HEK293 (cell line): ENCODE measurements at regions not wholly inside any gene's neighbourhood (a gene's known extent, or its start where the extent isn't known, plus 50 kb on each side); places are given as distances from the start of the nearest gene placed in this dataset.

Experiments used
- CTCF ChIA-PET: fragments of 350-600 bp; formaldehyde crosslinking; extraction: SDS; loops from one replicate; lab custom pipeline; 2021; ENCODE audit warnings: antibody characterized with exemption; lab: Yijun Ruan, JAX
- POLR2A ChIA-PET: fragments of 300-600 bp; formaldehyde crosslinking; extraction: SDS; loops from one replicate; lab custom pipeline; 2020; ENCODE audit warnings: antibody characterized with exemption, inconsistent platforms; lab: Yijun Ruan, JAX
- H3K27ac ChIP-seq: fragments of 200-500 bp; sonication (Bioruptor generic); 2 replicates; pipeline ENCODE4 v1.5.1; 2014; ENCODE audit warnings: low read depth, low read length, control low read depth, inconsistent platforms; ENCODE audit errors: extremely low read depth
- H3K36me3 ChIP-seq, 2 experiments: fragments of 200-500 bp in 1 of 2; sonication (Bioruptor generic) in 1 of 2; 1 replicate in 1 of 2; 2 replicates in 1 of 2; pipeline ENCODE4 v1.5.1; 2014 to 2017; ENCODE audit warnings: inconsistent platforms in 2 of 2, low read length in 2 of 2; ENCODE audit not compliant: control insufficient read depth in 2 of 2, insufficient read depth in 1 of 2
- H3K4me1 ChIP-seq: fragments of 200-500 bp; sonication (Bioruptor generic); 2 replicates; pipeline ENCODE4 v1.5.1; 2014; ENCODE audit warnings: mild to moderate bottlenecking, low read length, inconsistent platforms; ENCODE audit not compliant: control insufficient read depth, insufficient read depth
- H3K4me3 ChIP-seq: 2 replicates; pipeline ENCODE4 v1.5.1; 2011; ENCODE audit warnings: low read depth, mild to moderate bottlenecking, control low read depth, low read length, moderate library complexity
- H3K9me3 ChIP-seq: fragments of 200-500 bp; sonication (Bioruptor generic); 2 replicates; pipeline ENCODE4 v1.5.1; 2014; ENCODE audit warnings: low read depth, low read length, inconsistent platforms; ENCODE audit not compliant: control insufficient read depth, insufficient read depth
- GLI4 ChIP-seq: fragments of 450-650 bp; formaldehyde crosslinking; IDR thresholded peaks from 2 replicates; pipeline ENCODE4 v1.5.1; 2016; ENCODE audit warnings: missing biosample characterization, missing genetic modification characterization
- HOXD13 ChIP-seq: sonication (generic); formaldehyde crosslinking; IDR thresholded peaks from 2 replicates; pipeline ENCODE4 v1.8.0; 2022; ENCODE audit warnings: missing genetic modification reagents, borderline replicate concordance
- INSM2 ChIP-seq: fragments of 450-650 bp; formaldehyde crosslinking; IDR thresholded peaks from 2 replicates; pipeline ENCODE4 v1.5.1; 2016; ENCODE audit warnings: missing biosample characterization, missing genetic modification characterization
- KLF16 ChIP-seq: fragments of 450-650 bp; formaldehyde crosslinking; IDR thresholded peaks from 2 replicates; pipeline ENCODE4 v1.5.1; 2017; ENCODE audit warnings: missing biosample characterization, missing genetic modification characterization
- TCF7L2 ChIP-seq: IDR thresholded peaks from 2 replicates; pipeline ENCODE4 v1.6.1; 2011; ENCODE audit warnings: low read depth, mild to moderate bottlenecking, inconsistent platforms, low read length, moderate library complexity, borderline replicate concordance
- ZBTB44 ChIP-seq: fragments of 450-650 bp; IDR thresholded peaks from 2 replicates; pipeline ENCODE4 v1.5.1; 2018; ENCODE audit warnings: missing biosample characterization, mild to moderate bottlenecking, missing genetic modification characterization
- ZNF140 ChIP-seq: fragments of 450-650 bp; formaldehyde crosslinking; IDR thresholded peaks from 2 replicates; pipeline ENCODE4 v1.5.1; 2016; ENCODE audit warnings: missing biosample characterization, missing genetic modification characterization
- ZNF157 ChIP-seq: fragments of 450-650 bp; formaldehyde crosslinking; IDR thresholded peaks from 2 replicates; pipeline ENCODE4 v1.5.1; 2016; ENCODE audit warnings: missing biosample characterization, missing genetic modification characterization
- ZNF202 ChIP-seq: fragments of 450-650 bp; formaldehyde crosslinking; IDR thresholded peaks from 2 replicates; pipeline ENCODE4 v1.5.1; 2016; ENCODE audit warnings: missing biosample characterization, missing genetic modification characterization, borderline replicate concordance
- ZNF302 ChIP-seq: fragments of 450-650 bp; formaldehyde crosslinking; IDR thresholded peaks from 2 replicates; pipeline ENCODE4 v1.5.1; 2016; ENCODE audit warnings: missing biosample characterization, missing genetic modification characterization, low read depth
- ZNF354C ChIP-seq: fragments of 450-650 bp; formaldehyde crosslinking; IDR thresholded peaks from 2 replicates; pipeline ENCODE4 v1.5.1; 2016; ENCODE audit warnings: missing biosample characterization, missing genetic modification characterization, low read depth, borderline replicate concordance
- ZNF362 ChIP-seq: fragments of 450-650 bp; formaldehyde crosslinking; IDR thresholded peaks from 2 replicates; pipeline ENCODE4 v1.5.1; 2016; ENCODE audit warnings: missing biosample characterization, missing genetic modification characterization
- ZNF391 ChIP-seq: fragments of 450-650 bp; formaldehyde crosslinking; IDR thresholded peaks from 2 replicates; pipeline ENCODE4 v1.5.1; 2016; ENCODE audit warnings: low read depth, missing biosample characterization, missing genetic modification characterization, borderline replicate concordance
- ZNF404 ChIP-seq: fragments of 450-650 bp; formaldehyde crosslinking; IDR thresholded peaks from 2 replicates; pipeline ENCODE4 v1.5.1; 2017; ENCODE audit warnings: missing biosample characterization, missing genetic modification characterization
- ZNF529 ChIP-seq: fragments of 450-650 bp; formaldehyde crosslinking; IDR thresholded peaks from 2 replicates; pipeline ENCODE4 v1.5.1; 2017; ENCODE audit warnings: missing genetic modification characterization, missing biosample characterization; ENCODE audit not compliant: insufficient replicate concordance
- ZNF558 ChIP-seq: fragments of 450-650 bp; formaldehyde crosslinking; IDR thresholded peaks from 2 replicates; pipeline ENCODE4 v1.5.1; 2016; ENCODE audit warnings: missing biosample characterization, missing genetic modification characterization
- ZNF561 ChIP-seq: fragments of 450-650 bp; IDR thresholded peaks from 2 replicates; pipeline ENCODE4 v1.5.1; 2018; ENCODE audit warnings: missing biosample characterization, missing genetic modification characterization, borderline replicate concordance
- ZNF600 ChIP-seq: fragments of 450-650 bp; formaldehyde crosslinking; IDR thresholded peaks from 2 replicates; pipeline ENCODE4 v1.5.1; 2016; ENCODE audit warnings: missing biosample characterization, missing genetic modification characterization
- ZNF624 ChIP-seq: fragments of 450-650 bp; formaldehyde crosslinking; IDR thresholded peaks from 2 replicates; pipeline ENCODE4 v1.5.1; 2017; ENCODE audit warnings: missing biosample characterization, missing genetic modification characterization
- ZNF677 ChIP-seq: fragments of 450-650 bp; IDR thresholded peaks from 2 replicates; pipeline ENCODE4 v1.5.0; 2018; ENCODE audit warnings: missing biosample characterization, mild to moderate bottlenecking, missing genetic modification characterization, moderate library complexity
- ZNF843 ChIP-seq: fragments of 450-650 bp; formaldehyde crosslinking; IDR thresholded peaks from 2 replicates; pipeline ENCODE4 v1.5.1; 2016; ENCODE audit warnings: missing biosample characterization, missing genetic modification characterization
- ZSCAN23 ChIP-seq: fragments of 450-650 bp; formaldehyde crosslinking; IDR thresholded peaks from 2 replicates; pipeline ENCODE4 v1.5.1; 2016; ENCODE audit warnings: missing biosample characterization, missing genetic modification characterization
- TF ChIP-seq, protein P1 (sequence below): fragments of 450-650 bp; formaldehyde crosslinking; IDR thresholded peaks from 2 replicates; pipeline ENCODE4 v1.5.1; 2016; ENCODE audit warnings: missing biosample characterization, missing genetic modification characterization
- TF ChIP-seq, protein P2 (sequence below): fragments of 450-650 bp; formaldehyde crosslinking; IDR thresholded peaks from 2 replicates; pipeline ENCODE4 v1.5.1; 2016; ENCODE audit warnings: missing biosample characterization, missing genetic modification characterization

GRCh38 chr12:19646599-19646998, 207.3 kb downstream of the AEBP2 start (continued):
- no peak for TF ChIP-seq ZNF362 (tag by site-specific recombination)
- TF ChIP-seq HOXD13 = no peak
- TF ChIP-seq, protein P1, sequence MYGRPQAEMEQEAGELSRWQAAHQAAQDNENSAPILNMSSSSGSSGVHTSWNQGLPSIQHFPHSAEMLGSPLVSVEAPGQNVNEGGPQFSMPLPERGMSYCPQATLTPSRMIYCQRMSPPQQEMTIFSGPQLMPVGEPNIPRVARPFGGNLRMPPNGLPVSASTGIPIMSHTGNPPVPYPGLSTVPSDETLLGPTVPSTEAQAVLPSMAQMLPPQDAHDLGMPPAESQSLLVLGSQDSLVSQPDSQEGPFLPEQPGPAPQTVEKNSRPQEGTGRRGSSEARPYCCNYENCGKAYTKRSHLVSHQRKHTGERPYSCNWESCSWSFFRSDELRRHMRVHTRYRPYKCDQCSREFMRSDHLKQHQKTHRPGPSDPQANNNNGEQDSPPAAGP = no peak
- no peak for TF ChIP-seq TCF7L2

- TF ChIP-seq ZNF561 (tag by site-specific recombination) = no peak
- TF ChIP-seq ZNF302 = no peak
- no peaks in the 10 kb centered on the region for H3K4me1 ChIP-seq
- H3K9me3 ChIP-seq = no peaks in the 10 kb centered on the region
- H3K27ac ChIP-seq = no peak overlapping the region
- no peaks in the 10 kb centered on the region for H3K36me3 ChIP-seq
- POLR2A ChIA-PET = no interaction called here
- CTCF ChIA-PET = no interaction called here
- H3K4me3 ChIP-seq = no peak overlapping the region
Observed at GRCh38 chr12:19647806-19648556, 208.7 kb downstream of the AEBP2 start.

- Histone ChIP-seq H3K36me3 (no peaks in the 10 kb centered on the region), H3K9me3 (no peaks in the 10 kb centered on the region), H3K27ac (no peak overlapping the region), H3K4me3 (no peak overlapping the region), H3K4me1 (no peaks in the 10 kb centered on the region)
- TF ChIP-seq ZNF529 (tag by site-specific recombination) (no peak), ZNF157 (no peak), ZBTB44 (tag by site-specific recombination) (no peak), ZNF140 (tag by site-specific recombination) (no peak), GLI4 (tag by site-specific recombination) (no peak), ZNF354C (tag by site-specific recombination) (no peak), ZSCAN23 (no peak), ZNF843 (tag by site-specific recombination) (no peak), ZNF558 (no peak), ZNF677 (no peak), ZNF624 (tag by site-specific recombination) (no peak), KLF16 (no peak), ZNF202 (tag by site-specific recombination) (no peak), ZNF391 (tag by site-specific recombination) (no peak), ZNF404 (tag by site-specific recombination) (no peak), ZNF600 (tag by site-specific recombination) (no peak), INSM2 (no peak)
- TF ChIP-seq, protein P2, sequence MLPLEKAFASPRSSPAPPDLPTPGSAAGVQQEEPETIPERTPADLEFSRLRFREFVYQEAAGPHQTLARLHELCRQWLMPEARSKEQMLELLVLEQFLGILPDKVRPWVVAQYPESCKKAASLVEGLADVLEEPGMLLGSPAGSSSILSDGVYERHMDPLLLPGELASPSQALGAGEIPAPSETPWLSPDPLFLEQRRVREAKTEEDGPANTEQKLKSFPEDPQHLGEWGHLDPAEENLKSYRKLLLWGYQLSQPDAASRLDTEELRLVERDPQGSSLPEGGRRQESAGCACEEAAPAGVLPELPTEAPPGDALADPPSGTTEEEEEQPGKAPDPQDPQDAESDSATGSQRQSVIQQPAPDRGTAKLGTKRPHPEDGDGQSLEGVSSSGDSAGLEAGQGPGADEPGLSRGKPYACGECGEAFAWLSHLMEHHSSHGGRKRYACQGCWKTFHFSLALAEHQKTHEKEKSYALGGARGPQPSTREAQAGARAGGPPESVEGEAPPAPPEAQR (tag by site-specific recombination) = no peak
- CTCF ChIA-PET = no interaction called here
- POLR2A ChIA-PET = no interaction called here
Observed at GRCh38 chr12:19648591-19648990, 209.3 kb downstream of the AEBP2 start.
